ENCODE measurements at regions not wholly inside any gene's neighbourhood (a gene's known extent, or its start where the extent isn't known, plus 50 kb on each side); places are given as distances from the start of the nearest gene placed in this dataset.

- TF ChIP-seq CTCF (IDR thresholded peaks at IDR 0.05), result no peak
- TF ChIP-seq POLR2AphosphoS5 (IDR thresholded peaks at IDR 0.05; ENCODE audit: low read depth, low read length), result no peak
Measured at GRCh38 chr6:37766717-37767116, 52.8 kb upstream of the ZFAND3 start.
